GM18907 (cell line): ENCODE measurements at regions not wholly inside any gene's neighbourhood (a gene's known extent, or its start where the extent isn't known, plus 50 kb on each side); places are given as distances from the start of the nearest gene placed in this dataset.
"Not testable (repeated sequence)": the region's sequence is repeated elsewhere in the genome, so short reads cannot be mapped to it uniquely, and the experiment has no call there.

Experiments used
- ATAC-seq: cut with Tn5 transposase; IDR thresholded peaks from one replicate; pipeline ENCODE4 v1.9.1; 2021; ENCODE audit warnings: mild to moderate bottlenecking, moderate library complexity; ENCODE audit not compliant: unreplicated experiment

- ATAC-seq, result not testable (repeated sequence)
Measured at GRCh38 chr16:70014915-70015314, 63.8 kb downstream of the CLEC18A start.

DNA sequence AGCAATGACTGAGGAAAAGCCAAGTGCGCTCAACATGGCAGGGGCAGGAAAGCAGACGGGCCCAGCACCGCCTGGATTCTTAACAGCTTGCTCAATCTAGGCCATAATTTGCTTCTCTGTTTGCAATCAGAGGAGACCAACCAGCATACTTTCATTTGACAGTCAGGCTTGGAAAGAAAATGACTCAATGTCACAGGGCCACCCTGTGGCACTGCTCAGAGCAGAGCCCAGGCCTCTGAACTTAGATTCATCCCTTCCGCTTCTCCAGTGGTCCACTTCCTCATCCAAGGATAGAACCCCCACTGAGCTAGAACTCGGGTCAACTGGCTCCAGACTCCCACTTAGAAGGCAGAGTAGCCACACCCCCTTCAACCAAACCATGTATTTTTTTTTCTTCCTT, 65.6 kb downstream of the CLEC18A start:
- not testable (repeated sequence) for ATAC-seq

DNA sequence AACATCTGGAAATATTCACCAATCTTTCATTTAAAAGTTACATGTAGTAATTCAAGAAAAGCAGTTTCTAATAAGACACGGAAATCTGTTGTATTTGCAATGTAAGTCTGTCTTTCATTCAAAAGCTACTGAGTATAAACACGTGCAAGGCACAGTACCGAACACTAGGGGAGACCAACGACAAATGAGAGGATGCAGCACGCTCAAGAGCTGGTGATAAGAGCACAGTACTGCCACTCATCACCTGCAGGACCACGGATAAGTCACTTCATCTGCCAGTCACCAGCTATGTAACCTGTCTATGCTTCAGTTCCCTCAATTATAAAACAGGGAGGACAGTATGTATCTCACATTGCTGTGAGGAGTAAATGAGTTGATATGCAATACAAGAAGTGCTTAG, 67.1 kb downstream of the CLEC18A start:
- ATAC-seq, result peak; percentile 65

DNA sequence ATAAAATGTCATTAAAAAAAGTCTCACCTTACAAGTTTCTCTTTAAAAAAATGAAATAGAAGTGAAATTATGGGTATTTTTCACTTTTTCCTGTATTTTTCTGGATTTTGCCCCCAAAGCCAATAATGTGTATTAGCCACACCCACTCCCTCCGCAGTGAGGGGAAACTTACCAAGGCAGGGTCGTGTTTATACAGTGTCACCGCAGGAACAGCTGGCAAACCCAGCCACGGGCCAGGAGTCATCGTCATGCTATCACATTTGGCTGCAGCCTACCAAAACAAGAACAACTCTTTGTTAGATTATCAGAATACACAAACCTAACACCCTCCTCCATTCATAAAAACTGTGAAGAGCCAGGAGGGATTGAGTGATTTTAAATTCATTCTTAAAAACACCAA, 72.1 kb downstream of the CLEC18A start:
- not testable (repeated sequence) for ATAC-seq

DNA sequence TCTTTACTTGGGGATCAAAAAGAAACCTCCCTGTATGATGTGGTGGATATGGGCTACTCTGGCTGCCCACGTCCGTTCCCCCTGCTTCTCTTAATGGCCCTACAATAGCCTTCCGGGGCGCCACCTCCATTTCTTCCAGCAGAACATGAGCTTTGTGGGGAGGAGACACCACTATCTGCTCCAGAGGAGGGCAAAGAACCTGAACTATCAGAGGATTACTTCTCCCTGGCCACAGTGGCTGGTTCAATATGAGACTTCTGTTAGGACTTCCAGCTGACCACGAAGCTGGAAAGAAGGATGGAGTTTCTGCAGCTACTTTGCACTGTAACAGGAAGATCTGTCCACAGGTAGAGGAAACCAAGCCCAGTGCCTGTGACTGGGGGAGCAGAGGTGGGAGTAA, 72.8 kb downstream of the CLEC18A start:
- ATAC-seq, result not testable (repeated sequence)

DNA sequence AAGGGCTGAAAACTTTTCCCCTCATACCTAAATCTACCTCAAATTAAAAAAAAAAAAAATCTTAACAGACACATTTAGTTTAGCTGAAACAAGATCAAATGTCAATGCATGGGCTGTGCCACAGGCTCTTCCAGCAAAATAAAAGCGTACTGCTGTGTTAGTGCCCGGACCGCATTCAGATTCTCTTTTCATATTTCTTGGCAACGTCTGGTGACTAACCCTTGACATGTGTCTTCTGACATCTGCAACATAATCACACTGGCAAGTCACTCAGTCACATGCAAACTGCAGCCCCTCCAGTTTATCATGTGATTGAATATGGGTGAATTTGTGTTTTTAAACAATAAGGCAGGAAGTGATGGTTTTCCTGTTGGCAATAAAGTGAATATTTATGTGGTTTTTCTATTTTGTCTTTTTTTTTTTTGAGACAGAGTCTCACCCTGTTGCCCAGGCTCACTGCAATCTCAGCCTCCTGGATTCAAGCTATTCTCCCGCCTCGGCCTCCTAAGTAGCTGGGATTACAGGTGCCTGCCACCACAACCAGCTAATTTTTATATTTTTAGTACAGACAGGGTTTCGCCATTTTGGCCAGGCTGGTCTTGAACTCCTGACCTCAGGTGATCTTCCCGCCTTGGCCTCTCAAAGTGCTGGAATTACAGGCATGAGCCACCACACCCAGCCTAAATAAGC, 75.2 kb downstream of the CLEC18A start:
- not testable (repeated sequence) for ATAC-seq

GRCh38 chr16:70032906-70033305, 81.2 kb upstream of the PDPR start:
- ATAC-seq, result not testable (repeated sequence)

GRCh38 chr16:70037913-70038312, 76.2 kb upstream of the PDPR start:
- ATAC-seq, result not testable (repeated sequence)

- ATAC-seq, result not testable (repeated sequence)
Measured at GRCh38 chr16:70040554-70040953, 73.6 kb upstream of the PDPR start.

- not testable (repeated sequence) for ATAC-seq
Measured at GRCh38 chr16:70043538-70044067, 70.5 kb upstream of the PDPR start.

DNA sequence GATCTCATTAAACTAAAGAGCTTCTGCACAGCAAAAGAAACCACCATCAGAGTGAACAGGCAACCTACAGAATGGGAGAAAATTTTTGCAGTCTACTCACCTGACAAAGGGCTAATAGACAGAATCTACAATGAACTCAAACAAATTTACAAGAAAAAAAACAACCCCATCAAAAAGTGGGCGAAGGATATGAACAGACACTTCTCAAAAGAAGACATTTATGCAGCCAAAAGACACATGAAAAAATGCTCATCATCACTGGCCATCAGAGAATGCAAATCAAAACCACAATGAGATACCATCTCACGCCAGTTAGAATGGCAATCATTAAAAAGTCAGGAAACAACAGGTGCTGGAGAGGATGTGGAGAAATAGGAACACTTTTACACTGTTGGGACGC, 67.6 kb upstream of the PDPR start:
- ATAC-seq, result not testable (repeated sequence)

DNA sequence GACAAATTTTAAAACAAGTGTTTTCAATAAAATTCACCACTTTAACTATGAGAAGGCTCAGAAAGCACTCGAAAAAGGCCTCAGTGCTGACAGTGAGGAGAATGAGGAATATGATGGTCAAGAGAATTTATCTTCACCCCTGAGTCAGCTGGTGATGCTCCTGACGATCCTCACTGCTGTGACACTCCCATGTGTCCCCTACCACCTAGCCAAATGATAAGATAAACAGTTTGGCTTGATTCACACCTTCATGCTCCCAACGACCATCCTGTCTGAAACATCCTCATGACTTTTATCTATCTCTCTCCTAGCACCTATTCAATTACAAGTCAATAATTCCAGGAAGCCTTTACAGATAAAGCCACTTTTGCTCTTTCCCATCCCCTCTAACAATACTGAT, 66.0 kb upstream of the PDPR start:
- not testable (repeated sequence) for ATAC-seq

GRCh38 chr16:70058056-70058455, 56.1 kb upstream of the PDPR start:
- not testable (repeated sequence) for ATAC-seq

DNA sequence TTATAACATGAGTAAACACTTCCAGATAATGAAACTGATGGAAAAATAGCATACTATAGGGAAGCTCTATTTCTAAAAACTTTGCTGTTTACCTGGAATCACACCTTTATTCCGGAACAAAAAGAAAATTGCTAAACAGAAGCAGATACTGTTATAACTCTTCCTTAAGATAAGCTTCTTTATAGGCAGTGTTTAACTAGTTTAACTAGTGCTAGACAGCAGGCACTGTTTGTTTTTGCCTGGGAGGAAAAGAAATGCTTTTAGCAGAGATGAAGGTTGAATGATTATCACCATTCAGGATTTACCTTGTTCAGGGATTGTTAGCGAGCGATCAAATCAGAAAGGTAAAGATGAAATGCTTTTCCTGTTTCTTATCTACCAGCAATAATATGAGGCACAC, 54.7 kb upstream of the PDPR start:
- ATAC-seq, result not testable (repeated sequence)

- ATAC-seq, result not testable (repeated sequence)
Measured at GRCh38 chr16:70060521-70061027, 53.6 kb upstream of the PDPR start.

DNA sequence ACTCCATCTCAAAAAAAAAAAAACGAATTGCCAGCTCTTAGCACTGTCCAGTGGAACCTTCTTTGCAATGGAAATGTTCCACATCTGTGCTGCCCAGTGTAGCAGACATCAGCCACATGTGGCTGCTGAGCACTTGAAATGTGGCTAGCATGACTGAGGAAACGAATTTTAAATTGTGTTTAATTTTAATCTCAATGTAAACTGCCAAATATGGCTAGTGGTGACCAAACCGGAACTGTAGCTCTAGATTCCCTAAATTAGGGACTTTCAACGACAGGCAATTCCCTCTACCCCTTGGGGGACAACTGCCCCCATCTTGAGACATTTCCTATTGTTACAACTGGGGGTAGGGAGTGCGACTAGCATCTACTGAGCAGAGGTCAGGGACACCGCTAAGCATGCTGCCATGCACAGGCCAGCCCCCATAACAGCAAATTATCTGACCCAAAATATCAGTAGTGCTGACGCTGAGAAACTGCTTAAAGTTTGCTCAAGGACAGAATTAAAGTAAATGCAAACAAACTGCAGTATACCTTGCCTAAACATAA, 52.4 kb upstream of the PDPR start:
- ATAC-seq, result not testable (repeated sequence)

- not testable (repeated sequence) for ATAC-seq
Measured at GRCh38 chr16:70062947-70063346, 51.2 kb upstream of the PDPR start.
